22Rv1 (cell line): ENCODE measurements at regions not wholly inside any gene's neighbourhood (a gene's known extent, or its start where the extent isn't known, plus 50 kb on each side); places are given as distances from the start of the nearest gene placed in this dataset.

Experiments
- ZFX ChIP-seq: fragments of 450-650 bp; IDR thresholded peaks from 2 replicates; pipeline ENCODE4 v1.6.1; 2017; ENCODE audit warnings: antibody characterized with exemption, borderline replicate concordance
- TF ChIP-seq, protein P1 (sequence below): fragments of 450-650 bp; IDR thresholded peaks from 2 replicates; pipeline ENCODE4 v1.5.1; 2017; ENCODE audit warnings: mild to moderate bottlenecking

DNA sequence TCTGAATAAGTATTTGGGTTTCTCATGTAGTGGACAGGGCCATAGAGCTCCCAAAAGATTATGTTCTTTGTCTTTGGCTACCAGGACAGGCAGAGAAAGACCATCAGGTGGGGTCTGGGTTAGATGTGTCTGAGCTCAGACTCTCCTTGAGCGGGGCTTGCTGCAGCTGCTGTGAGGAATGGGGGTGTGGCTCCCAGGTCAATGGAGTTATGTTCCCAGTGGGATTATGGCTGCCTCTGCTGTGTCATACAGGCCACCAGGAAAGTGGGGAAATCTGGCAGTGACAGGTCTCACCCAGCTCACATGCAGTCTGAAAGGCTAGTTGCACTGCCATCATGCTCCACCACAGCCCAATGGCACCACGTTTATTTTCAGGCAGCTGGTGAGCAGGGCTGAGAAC lies 97.0 kb upstream of the FERD3L start:
- TF ChIP-seq, protein P1, sequence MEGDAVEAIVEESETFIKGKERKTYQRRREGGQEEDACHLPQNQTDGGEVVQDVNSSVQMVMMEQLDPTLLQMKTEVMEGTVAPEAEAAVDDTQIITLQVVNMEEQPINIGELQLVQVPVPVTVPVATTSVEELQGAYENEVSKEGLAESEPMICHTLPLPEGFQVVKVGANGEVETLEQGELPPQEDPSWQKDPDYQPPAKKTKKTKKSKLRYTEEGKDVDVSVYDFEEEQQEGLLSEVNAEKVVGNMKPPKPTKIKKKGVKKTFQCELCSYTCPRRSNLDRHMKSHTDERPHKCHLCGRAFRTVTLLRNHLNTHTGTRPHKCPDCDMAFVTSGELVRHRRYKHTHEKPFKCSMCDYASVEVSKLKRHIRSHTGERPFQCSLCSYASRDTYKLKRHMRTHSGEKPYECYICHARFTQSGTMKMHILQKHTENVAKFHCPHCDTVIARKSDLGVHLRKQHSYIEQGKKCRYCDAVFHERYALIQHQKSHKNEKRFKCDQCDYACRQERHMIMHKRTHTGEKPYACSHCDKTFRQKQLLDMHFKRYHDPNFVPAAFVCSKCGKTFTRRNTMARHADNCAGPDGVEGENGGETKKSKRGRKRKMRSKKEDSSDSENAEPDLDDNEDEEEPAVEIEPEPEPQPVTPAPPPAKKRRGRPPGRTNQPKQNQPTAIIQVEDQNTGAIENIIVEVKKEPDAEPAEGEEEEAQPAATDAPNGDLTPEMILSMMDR = no peak
- TF ChIP-seq ZFX = no peak
